ENCODE measurements at regions not wholly inside any gene's neighbourhood (a gene's known extent, or its start where the extent isn't known, plus 50 kb on each side); places are given as distances from the start of the nearest gene placed in this dataset.

DNA sequence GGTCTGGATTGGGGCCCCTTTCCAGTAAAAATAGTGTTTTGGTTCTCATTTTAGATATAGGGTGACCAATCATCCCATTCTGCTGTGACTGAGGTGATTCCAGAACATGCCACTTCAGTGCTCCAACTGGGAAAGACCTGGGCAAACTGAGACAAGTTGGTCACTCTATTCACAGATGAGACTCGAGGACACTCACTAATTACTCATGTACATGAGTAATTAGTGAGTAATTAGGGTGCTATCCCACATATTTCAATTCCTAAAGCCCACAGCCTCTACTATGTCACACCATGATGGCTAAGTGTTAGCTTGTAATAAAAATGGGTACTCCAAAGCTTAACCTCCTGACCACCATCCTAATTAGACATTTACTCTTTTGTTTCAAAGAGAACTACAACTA is 86.0 kb downstream of the CBLN4 start:
- no peak for ATAC-seq (ENCODE audit: low FRiP score)
- no peak for DNase-seq (ENCODE audit: low spot score)
- TF ChIP-seq, protein P1, sequence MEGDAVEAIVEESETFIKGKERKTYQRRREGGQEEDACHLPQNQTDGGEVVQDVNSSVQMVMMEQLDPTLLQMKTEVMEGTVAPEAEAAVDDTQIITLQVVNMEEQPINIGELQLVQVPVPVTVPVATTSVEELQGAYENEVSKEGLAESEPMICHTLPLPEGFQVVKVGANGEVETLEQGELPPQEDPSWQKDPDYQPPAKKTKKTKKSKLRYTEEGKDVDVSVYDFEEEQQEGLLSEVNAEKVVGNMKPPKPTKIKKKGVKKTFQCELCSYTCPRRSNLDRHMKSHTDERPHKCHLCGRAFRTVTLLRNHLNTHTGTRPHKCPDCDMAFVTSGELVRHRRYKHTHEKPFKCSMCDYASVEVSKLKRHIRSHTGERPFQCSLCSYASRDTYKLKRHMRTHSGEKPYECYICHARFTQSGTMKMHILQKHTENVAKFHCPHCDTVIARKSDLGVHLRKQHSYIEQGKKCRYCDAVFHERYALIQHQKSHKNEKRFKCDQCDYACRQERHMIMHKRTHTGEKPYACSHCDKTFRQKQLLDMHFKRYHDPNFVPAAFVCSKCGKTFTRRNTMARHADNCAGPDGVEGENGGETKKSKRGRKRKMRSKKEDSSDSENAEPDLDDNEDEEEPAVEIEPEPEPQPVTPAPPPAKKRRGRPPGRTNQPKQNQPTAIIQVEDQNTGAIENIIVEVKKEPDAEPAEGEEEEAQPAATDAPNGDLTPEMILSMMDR (IDR thresholded peaks at IDR 0.05), result no peak

DNA sequence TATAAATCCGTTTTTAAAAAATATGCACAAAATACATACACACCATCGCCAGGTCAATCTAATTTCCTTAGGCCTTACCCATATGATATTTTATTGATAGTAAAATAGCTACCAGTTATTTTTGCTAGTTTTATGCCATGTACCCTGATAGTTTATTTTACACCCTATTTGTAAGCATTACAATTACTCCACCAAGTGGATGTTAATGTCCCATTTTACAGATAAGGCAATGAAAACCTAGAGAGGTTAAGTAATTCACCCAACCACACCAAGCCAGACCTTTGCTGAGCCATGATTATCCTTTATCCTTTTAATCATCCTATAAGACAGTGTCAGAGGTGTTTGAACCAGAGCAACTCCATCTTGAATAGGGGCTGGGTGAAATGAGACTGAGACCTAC is 86.8 kb downstream of the CBLN4 start:
- DNase-seq (ENCODE audit: low spot score), result no peak
- TF ChIP-seq, protein P1 (IDR thresholded peaks at IDR 0.05), result no peak
- ATAC-seq (ENCODE audit: low FRiP score), result no peak

DNA sequence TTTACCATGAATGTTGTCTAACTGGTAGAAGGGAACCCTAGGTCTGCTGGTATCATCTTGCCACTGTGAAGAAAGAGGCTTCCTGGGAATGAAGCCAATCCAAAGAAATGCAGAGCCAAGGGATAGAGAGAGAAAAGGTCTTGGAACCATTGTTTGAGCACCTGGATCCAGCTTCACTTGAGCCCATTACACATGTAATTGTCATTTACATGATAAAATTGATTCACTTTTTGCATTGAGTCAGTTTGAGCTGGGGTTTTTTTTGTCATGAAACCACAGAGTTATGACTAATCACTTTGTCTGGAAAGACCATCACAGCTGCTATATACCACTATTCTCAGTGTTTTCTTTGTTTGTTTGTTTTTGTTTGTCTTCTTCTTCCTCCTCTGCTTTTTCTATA is 112.3 kb downstream of the CBLN4 start:
- ATAC-seq (ENCODE audit: low FRiP score) (no peak), DNase-seq (ENCODE audit: low spot score) (no peak)
- TF ChIP-seq, protein P1 (IDR thresholded peaks at IDR 0.05), result no peak

DNA sequence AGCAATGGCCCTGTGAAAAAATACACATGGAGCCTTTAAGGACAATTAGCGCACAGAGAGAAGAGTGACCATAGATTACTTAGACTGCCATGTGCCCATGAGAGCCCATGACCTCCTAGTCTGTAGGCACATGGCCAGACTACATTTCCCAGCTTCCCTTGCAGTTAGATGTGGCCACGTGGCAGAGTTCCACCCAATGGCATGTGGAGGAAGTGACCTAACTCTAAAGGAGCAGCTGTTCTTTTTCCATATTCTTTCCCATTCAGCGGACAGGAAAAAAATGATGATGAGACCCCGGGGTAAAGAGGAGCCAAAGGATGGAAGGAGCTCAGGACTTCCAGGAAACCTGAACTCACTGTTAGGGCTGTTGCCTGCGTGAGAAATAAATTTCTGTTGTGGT is 116.6 kb downstream of the CBLN4 start:
- DNase-seq (ENCODE audit: low spot score) (no peak), ATAC-seq (ENCODE audit: low FRiP score) (no peak)
- TF ChIP-seq, protein P1 (IDR thresholded peaks at IDR 0.05), result no peak

DNA sequence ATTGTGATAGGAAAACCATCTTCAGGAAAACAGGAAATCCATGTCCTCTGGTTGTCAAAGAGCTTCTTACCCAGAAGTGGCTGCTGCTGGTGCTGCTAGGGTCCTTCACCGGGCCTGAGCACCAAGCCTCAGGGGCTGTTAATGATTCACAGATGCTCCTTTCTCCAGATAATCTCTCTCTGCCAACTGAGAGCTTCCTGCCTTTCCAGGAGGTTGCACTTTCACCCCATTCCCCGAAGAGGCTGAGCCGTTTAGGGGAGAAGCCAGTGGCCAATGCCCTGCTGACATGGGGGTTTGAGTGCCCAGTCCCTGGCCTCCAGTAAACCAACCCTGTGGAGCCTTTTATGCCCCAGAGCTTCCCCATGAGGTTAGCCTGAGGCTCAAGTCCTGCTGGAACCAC is 122.4 kb downstream of the CBLN4 start:
- ATAC-seq (ENCODE audit: low FRiP score) (no peak), DNase-seq (ENCODE audit: low spot score) (no peak)
- TF ChIP-seq, protein P1 (IDR thresholded peaks at IDR 0.05), result no peak

DNA sequence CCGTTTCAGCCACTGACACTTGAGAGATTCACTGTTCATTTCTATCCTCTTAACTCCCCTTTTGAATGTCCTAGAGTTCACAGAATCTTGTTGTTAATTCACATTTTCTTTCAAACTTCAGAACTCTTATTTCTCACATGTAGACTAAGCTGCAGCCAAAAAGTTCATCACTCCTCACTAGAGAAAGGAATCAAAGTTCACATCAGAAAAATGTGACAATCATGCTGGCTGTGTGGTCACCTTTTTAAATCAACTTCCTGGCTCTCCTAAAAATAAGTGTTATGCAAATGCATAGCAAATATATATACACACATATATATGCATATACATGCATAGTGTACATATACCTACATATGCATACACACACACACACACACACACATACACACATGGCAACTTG is 123.0 kb downstream of the CBLN4 start:
- ATAC-seq (ENCODE audit: low FRiP score) (no peak), DNase-seq (ENCODE audit: low spot score) (no peak)
- TF ChIP-seq, protein P1 (IDR thresholded peaks at IDR 0.05), result no peak

DNA sequence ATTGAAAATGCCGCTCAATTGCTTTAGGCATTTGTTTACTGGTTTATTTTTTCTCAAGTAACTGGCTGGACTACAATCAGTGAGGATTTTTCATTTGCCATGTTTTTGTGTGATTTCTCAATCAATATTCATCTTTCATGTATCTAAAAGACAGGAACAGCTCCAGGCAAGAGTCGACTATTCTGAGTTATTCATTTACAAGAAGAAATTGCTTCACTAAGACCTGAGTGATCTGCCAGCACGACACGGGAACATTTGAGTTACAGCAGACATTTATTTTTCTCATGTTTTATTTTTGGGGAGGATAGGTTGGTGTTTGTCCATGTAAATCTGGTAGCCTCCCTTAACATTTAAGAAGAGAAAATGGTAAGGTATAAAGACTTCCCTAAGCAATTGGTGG is 124.1 kb downstream of the CBLN4 start:
- no peak for ATAC-seq (ENCODE audit: low FRiP score)
- DNase-seq (ENCODE audit: low spot score), result no peak
- TF ChIP-seq, protein P1 (IDR thresholded peaks at IDR 0.05), result no peak

Data from omental fat pad (tissue), 3 donors.